Endothelial cell of umbilical vein (primary cell): ENCODE measurements at regions not wholly inside any gene's neighbourhood (a gene's known extent, or its start where the extent isn't known, plus 50 kb on each side); places are given as distances from the start of the nearest gene placed in this dataset.

Experiments
- BruUV-seq: library from RNA; stranded (reverse); fragments of 400-500 nt; replicated peaks from 2 replicates; lab custom pipeline; 2021; lab: Mats Ljungman, UMichigan
- CTCF ChIA-PET: fragments of 300-600, 350-600 bp; sonication (Branson Sonifier 250); formaldehyde crosslinking; loops from one replicate; lab custom pipeline; 2021; ENCODE audit warnings: antibody characterized with exemption, inconsistent platforms; lab: Charles Lee
- POLR2A ChIA-PET: fragments of 300-600, 350-600 bp; sonication (Branson Sonifier 250); formaldehyde crosslinking; loops from one replicate; lab custom pipeline; 2021; ENCODE audit warnings: antibody characterized with exemption, inconsistent platforms; lab: Charles Lee
- DNase-seq: peaks from one replicate; pipeline ENCODE4 v3.0.0-alpha.2; 2011; ENCODE audit warnings: low read depth, low spot score
- FAIRE-seq: peaks from 2 replicates; lab custom pipeline; 2011; peaks lifted over from hg19 to GRCh38; lab: Jason Lieb, UNC
- H2AFZ ChIP-seq: 2 replicates; pipeline ENCODE4 v1.6.0; 2012; ENCODE audit warnings: low read depth, low read length, control low read depth, inconsistent platforms
- H3K27ac ChIP-seq: 2 replicates; pipeline ENCODE4 v1.5.1; 2011; ENCODE audit warnings: low read depth, mild to moderate bottlenecking, control low read depth, low read length, moderate library complexity; ENCODE audit not compliant: insufficient read depth
- H3K27me3 ChIP-seq, 2 experiments: 2 replicates each; pipeline versions ENCODE4 v1.6.0 to v1.6.1; 2011; ENCODE audit warnings: low read length in 2 of 2, mixed read lengths in 1 of 2; ENCODE audit not compliant: control insufficient read depth in 2 of 2, insufficient read depth in 2 of 2
- H3K36me3 ChIP-seq, 2 experiments: 2 replicates in 1 of 2; 3 replicates in 1 of 2; pipeline ENCODE4 v1.5.1; 2011; ENCODE audit warnings: low read length in 2 of 2, mild to moderate bottlenecking in 1 of 2, moderate library complexity in 1 of 2; ENCODE audit not compliant: control insufficient read depth in 2 of 2, insufficient read depth in 2 of 2; ENCODE audit errors: extremely low read depth in 1 of 2
- H3K4me1 ChIP-seq: 3 replicates; pipeline ENCODE4 v1.5.1; 2011; ENCODE audit warnings: mild to moderate bottlenecking, low read length; ENCODE audit not compliant: control insufficient read depth, insufficient read depth; ENCODE audit errors: extremely low read depth
- H3K4me2 ChIP-seq: 2 replicates; pipeline ENCODE4 v1.6.1; 2011; ENCODE audit warnings: low read length, control low read depth, mixed read lengths; ENCODE audit not compliant: insufficient read depth
- H3K4me3 ChIP-seq, 3 experiments: fragments of 200-600 bp in 1 of 3; sonication (generic), shearing (Covaris generic) in 1 of 3; replicated peaks in 1 of 3; 2 replicates each; pipeline ENCODE4 v1.5.1; 2011 to 2016; ENCODE audit warnings: control low read depth in 3 of 3, low read length in 3 of 3, mild to moderate bottlenecking in 2 of 3, inconsistent platforms in 1 of 3, low read depth in 1 of 3, moderate library complexity in 1 of 3; ENCODE audit not compliant: insufficient read depth in 1 of 3
- H3K79me2 ChIP-seq: 2 replicates; pipeline ENCODE4 v1.6.0; 2012; ENCODE audit warnings: low read length, inconsistent platforms; ENCODE audit not compliant: control insufficient read depth, insufficient read depth
- H3K9ac ChIP-seq: replicated peaks from 2 replicates; pipeline ENCODE3; 2011; ENCODE audit warnings: low read length, control low read depth; ENCODE audit not compliant: insufficient read depth; ENCODE audit errors: extremely low read depth
- H3K9me1 ChIP-seq: replicated peaks from 3 replicates; pipeline ENCODE4 v1.6.0; 2011; ENCODE audit warnings: mild to moderate bottlenecking, low read length; ENCODE audit not compliant: control insufficient read depth, insufficient read depth; ENCODE audit errors: extremely low read depth
- H3K9me3 ChIP-seq: replicated peaks from 2 replicates; pipeline ENCODE4 v1.5.1; 2012; ENCODE audit warnings: low read length, inconsistent platforms; ENCODE audit not compliant: control insufficient read depth, insufficient read depth
- H4K20me1 ChIP-seq: replicated peaks from 2 replicates; pipeline ENCODE3; 2011; ENCODE audit warnings: mild to moderate bottlenecking, low read length; ENCODE audit not compliant: control insufficient read depth, insufficient read depth; ENCODE audit errors: extremely low read depth
- EZH2 ChIP-seq: IDR thresholded peaks from 2 replicates; pipeline ENCODE4 v1.6.1; 2012; ENCODE audit warnings: borderline replicate concordance, low read depth, mild to moderate bottlenecking, moderate library complexity, low read length, inconsistent platforms; ENCODE audit not compliant: severe bottlenecking
- FOS ChIP-seq: IDR thresholded peaks from 2 replicates; pipeline ENCODE4 v1.6.1; 2011; ENCODE audit warnings: mild to moderate bottlenecking, low read length, moderate library complexity, borderline replicate concordance; ENCODE audit not compliant: insufficient read depth
- GATA2 ChIP-seq: IDR thresholded peaks from 2 replicates; pipeline ENCODE4 v1.7.0; 2011; ENCODE audit warnings: low read depth, mild to moderate bottlenecking, moderate library complexity, mixed read lengths, low read length; ENCODE audit not compliant: insufficient read length, insufficient read depth
- JUN ChIP-seq: IDR thresholded peaks from 2 replicates; pipeline ENCODE4 v1.6.1; 2011; ENCODE audit warnings: borderline replicate concordance, low read depth; ENCODE audit not compliant: insufficient read length, insufficient read depth
- MYC ChIP-seq: IDR thresholded peaks from one replicate; pipeline ENCODE4 v1.6.1; 2011; ENCODE audit warnings: mild to moderate bottlenecking, low read depth, low read length
- POLR2A ChIP-seq: IDR thresholded peaks from 2 replicates; pipeline ENCODE4 v1.6.1; 2012; ENCODE audit warnings: low read depth, mild to moderate bottlenecking, control low read depth, low read length
- POLR2AphosphoS5 ChIP-seq: IDR thresholded peaks from 2 replicates; pipeline ENCODE4 v1.6.1; 2012; ENCODE audit warnings: low read depth, mild to moderate bottlenecking, control low read depth, low read length, moderate library complexity; ENCODE audit not compliant: insufficient read depth
- dilution Hi-C: fragments of 300-500 bp; cut with MboI; formaldehyde crosslinking; loops from one replicate; pipeline ENCODE4 v1.15.0; 2019; ENCODE audit warnings: low sequenced_read_pairs; ENCODE audit not compliant: extremely low pct_ligation_motif_present
- intact Hi-C: fragments of 100-400 bp; cut with micrococcal nuclease; formaldehyde crosslinking; loops from one replicate; pipeline ENCODE4 v1.10.0; 2022
- TF ChIP-seq, protein P1 (sequence below): IDR thresholded peaks from 2 replicates; pipeline ENCODE4 v1.6.1; 2011; ENCODE audit not compliant: insufficient read depth, insufficient read length
- TF ChIP-seq, protein P2 (sequence below), 2 donors: IDR thresholded peaks; 1 replicate in 1 of 2; 2 replicates in 1 of 2; pipeline ENCODE4 v1.5.1; 2011; ENCODE audit warnings: low read length in 2 of 2, mild to moderate bottlenecking in 2 of 2, moderate library complexity in 2 of 2, control low read depth in 1 of 2, inconsistent platforms in 1 of 2, low read depth in 1 of 2; ENCODE audit not compliant: insufficient read depth in 1 of 2; ENCODE audit errors: extremely low read depth in 1 of 2

DNA sequence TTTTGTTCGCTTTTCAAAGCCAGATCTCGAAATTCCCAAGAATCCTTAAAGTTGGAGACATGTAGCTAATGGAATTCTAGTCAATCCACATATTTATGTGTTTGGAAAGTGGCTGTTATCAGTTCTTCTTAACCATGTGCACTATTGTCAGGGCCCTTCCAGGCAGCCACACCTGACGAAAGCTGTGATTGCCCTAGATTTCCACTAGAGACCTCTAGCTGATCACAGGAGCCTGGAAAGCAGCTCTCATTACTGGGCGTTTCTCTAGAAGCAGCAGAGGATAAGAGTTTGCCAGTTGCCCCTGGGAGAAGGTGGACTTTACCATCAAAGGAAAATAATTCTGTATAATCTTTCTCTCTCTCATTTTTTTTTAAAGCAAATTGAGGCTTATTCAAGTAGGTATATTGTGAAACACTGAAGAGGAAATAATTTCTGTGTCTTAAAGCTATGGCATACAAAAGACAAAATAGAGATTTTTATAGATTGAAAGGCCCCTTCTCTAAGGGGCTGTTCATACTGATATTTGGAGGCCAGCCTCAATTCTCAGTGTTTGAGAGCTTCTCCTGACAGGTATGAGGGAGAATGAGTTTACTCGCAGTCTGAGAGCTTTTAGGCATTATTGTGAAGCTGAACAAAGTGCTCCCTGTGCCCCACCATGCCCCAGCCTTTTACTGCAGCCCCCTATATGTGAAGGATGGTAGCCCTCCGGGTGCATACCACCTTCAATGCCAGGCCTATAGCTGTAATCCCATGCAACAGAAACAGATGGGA is 405.4 kb upstream of the ACTBL2 start:
- CTCF ChIA-PET = interaction anchor here (0.8 to 3.9 kb wide), 45 partner anchors 9 to 593 kb away, joined by 3 to 124 read pairs (median 4); partner anchors contain the start of gene PLK2

More for the DNA sequence above, 405.4 kb upstream of the ACTBL2 start:
- dilution Hi-C loops = no loop called here
- no peaks in the 10 kb centered on the region for H3K79me2 ChIP-seq
- no peaks in the 10 kb centered on the region for H3K36me3 ChIP-seq
- H3K9me3 ChIP-seq = no peaks in the 10 kb centered on the region
- TF ChIP-seq JUN = no peak
- TF ChIP-seq POLR2A = no peak
- no peak for TF ChIP-seq GATA2
- TF ChIP-seq, protein P1, sequence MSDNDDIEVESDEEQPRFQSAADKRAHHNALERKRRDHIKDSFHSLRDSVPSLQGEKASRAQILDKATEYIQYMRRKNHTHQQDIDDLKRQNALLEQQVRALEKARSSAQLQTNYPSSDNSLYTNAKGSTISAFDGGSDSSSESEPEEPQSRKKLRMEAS = no peak
- TF ChIP-seq EZH2 = no peak
- TF ChIP-seq, protein P2, sequence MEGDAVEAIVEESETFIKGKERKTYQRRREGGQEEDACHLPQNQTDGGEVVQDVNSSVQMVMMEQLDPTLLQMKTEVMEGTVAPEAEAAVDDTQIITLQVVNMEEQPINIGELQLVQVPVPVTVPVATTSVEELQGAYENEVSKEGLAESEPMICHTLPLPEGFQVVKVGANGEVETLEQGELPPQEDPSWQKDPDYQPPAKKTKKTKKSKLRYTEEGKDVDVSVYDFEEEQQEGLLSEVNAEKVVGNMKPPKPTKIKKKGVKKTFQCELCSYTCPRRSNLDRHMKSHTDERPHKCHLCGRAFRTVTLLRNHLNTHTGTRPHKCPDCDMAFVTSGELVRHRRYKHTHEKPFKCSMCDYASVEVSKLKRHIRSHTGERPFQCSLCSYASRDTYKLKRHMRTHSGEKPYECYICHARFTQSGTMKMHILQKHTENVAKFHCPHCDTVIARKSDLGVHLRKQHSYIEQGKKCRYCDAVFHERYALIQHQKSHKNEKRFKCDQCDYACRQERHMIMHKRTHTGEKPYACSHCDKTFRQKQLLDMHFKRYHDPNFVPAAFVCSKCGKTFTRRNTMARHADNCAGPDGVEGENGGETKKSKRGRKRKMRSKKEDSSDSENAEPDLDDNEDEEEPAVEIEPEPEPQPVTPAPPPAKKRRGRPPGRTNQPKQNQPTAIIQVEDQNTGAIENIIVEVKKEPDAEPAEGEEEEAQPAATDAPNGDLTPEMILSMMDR (IDR thresholded peaks at IDR 0.05; ENCODE audit: extremely low read depth in 1 of 2, insufficient read depth in 1 of 2, low read depth in 1 of 2, low read length in 2 of 2) = peak; percentile 53 to 66
- no peak for TF ChIP-seq MYC
- no peak for TF ChIP-seq FOS
- TF ChIP-seq POLR2AphosphoS5 = no peak
- peak; percentile 75 for FAIRE-seq
- peak overlapping the region; percentile 12 for H2AFZ ChIP-seq
- no peak overlapping the region for H3K4me2 ChIP-seq
- POLR2A ChIA-PET = interaction anchor here (0.6 to 1.5 kb wide), 4 partner anchors 132 to 571 kb away, joined by 3 to 12 read pairs (median 3); partner anchors contain the start of gene PLK2
- H3K9ac ChIP-seq = no peak overlapping the region
- H3K4me1 ChIP-seq = no peaks in the 10 kb centered on the region
- H4K20me1 ChIP-seq = no peaks in the 10 kb centered on the region
- H3K27me3 ChIP-seq = no peaks in the 10 kb centered on the region
- BruUV-seq = no TSS peak
- H3K27ac ChIP-seq = no peak overlapping the region
- intact Hi-C loops = loop anchor here (1.0 to 2.0 kb wide), 6 partner anchors 45 to 590 kb away; partner anchors contain the start of gene PLK2
- no peak overlapping the region for H3K4me3 ChIP-seq
- no peaks in the 10 kb centered on the region for H3K9me1 ChIP-seq
- peak; percentile 73 for DNase-seq
